ENCODE measurements at regions not wholly inside any gene's neighbourhood (a gene's known extent, or its start where the extent isn't known, plus 50 kb on each side); places are given as distances from the start of the nearest gene placed in this dataset.

DNA sequence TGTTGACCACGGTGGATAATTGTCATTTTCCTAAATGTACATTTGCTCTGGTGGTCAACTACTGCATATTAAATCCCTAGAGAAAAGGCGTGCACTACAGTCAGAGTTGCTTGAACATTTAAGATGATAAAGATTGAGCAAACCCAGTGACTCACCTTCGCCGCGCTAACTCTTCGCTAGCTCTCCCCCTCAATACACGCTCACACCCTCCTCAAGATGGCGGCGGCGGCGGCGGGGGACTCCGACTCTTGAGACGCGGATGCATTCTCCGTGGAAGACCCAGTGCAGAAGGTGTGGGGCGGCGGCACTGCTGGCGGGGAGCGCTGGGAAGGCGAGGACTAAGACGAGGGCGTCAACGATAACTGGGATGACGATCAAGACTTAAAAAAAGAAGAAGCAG is 79.8 kb upstream of the PFN2 start:
- H3K9me3 ChIP-seq (replicated peaks; ENCODE audit: control insufficient read depth, insufficient read depth, low read length), result no peaks in the 10 kb centered on the region
- ChIA-PET CTCF (no interaction called here), SMC1A (ENCODE audit: uncharacterized antibody, unreplicated experiment) (no interaction called here), POLR2A (no interaction called here), RAD21 (ENCODE audit: unreplicated experiment) (no interaction called here)
- no peak overlapping the region for H3K9ac ChIP-seq (ENCODE audit: control insufficient read depth, insufficient read depth, low read length)
- no peak overlapping the region for H2AFZ ChIP-seq (ENCODE audit: control insufficient read depth, low read depth, low read length)
- peaks cover 0 to 3% of the 10 kb centered on the region in 2 experiments; a peak in 2 of 4 replicates for H3K27me3 ChIP-seq (replicated peaks in 1 of 2; ENCODE audit: control insufficient read depth in 2 of 2, insufficient read depth in 2 of 2, low read length in 1 of 2)
- WGBS (ENCODE audit: insufficient coverage, insufficient replicate concordance, low lambda C conversion rate, missing lambda C conversion rate), result 89% methylated on average over 25 of the region's 25 CpGs
- H3K79me2 ChIP-seq (ENCODE audit: control insufficient read depth, insufficient read depth, low read length), result no peaks in the 10 kb centered on the region
- H3K36me3 ChIP-seq (ENCODE audit: control insufficient read depth in 2 of 2, insufficient read depth in 2 of 2, low read length in 1 of 2), result no peaks in the 10 kb centered on the region
- in situ Hi-C loops (cut with MboI) (no loop called here), intact Hi-C loops (cut with micrococcal nuclease; ENCODE audit: unreplicated experiment) (no loop called here)
- FAIRE-seq (no peak), DNase-seq (ENCODE audit: low read depth, low spot score) (no peak), ATAC-seq (no peak)
- H3K4me2 ChIP-seq (ENCODE audit: control insufficient read depth, insufficient read depth), result no peak overlapping the region
- BruUV-seq (replicated peaks), result no TSS peak
- no peaks in the 10 kb centered on the region for H3K4me1 ChIP-seq (ENCODE audit: control insufficient read depth, insufficient read depth, low read length)
- TF ChIP-seq RAD21 (IDR thresholded peaks at IDR 0.05; ENCODE audit: insufficient read depth, low read depth, low read length), result no peak
- no peak for TF ChIP-seq ZNF207 (IDR thresholded peaks at IDR 0.05; ENCODE audit: borderline replicate concordance)
- no peak for TF ChIP-seq RUNX3 (IDR thresholded peaks at IDR 0.05; ENCODE audit: low read length)
- TF ChIP-seq CREM (IDR thresholded peaks at IDR 0.05; ENCODE audit: low read depth), result no peak
- no peak for TF ChIP-seq NRF1 (conservative IDR thresholded peaks at IDR 0.05; ENCODE audit: low read depth, low read length)
- no peak for TF ChIP-seq RFX5 (IDR thresholded peaks at IDR 0.05; ENCODE audit: low read depth, low read length)
- no peak for TF ChIP-seq POLR2AphosphoS2 (IDR thresholded peaks at IDR 0.05; ENCODE audit: low read depth, low read length)
- no peak for TF ChIP-seq RBBP5 (conservative IDR thresholded peaks at IDR 0.05)
- TF ChIP-seq, protein P1, sequence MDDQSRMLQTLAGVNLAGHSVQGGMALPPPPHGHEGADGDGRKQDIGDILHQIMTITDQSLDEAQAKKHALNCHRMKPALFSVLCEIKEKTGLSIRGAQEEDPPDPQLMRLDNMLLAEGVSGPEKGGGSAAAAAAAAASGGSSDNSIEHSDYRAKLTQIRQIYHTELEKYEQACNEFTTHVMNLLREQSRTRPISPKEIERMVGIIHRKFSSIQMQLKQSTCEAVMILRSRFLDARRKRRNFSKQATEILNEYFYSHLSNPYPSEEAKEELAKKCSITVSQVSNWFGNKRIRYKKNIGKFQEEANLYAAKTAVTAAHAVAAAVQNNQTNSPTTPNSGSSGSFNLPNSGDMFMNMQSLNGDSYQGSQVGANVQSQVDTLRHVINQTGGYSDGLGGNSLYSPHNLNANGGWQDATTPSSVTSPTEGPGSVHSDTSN (IDR thresholded peaks at IDR 0.05; ENCODE audit: insufficient replicate concordance, low read depth, low read length), result no peak
- TF ChIP-seq NFYA (IDR thresholded peaks at IDR 0.05; ENCODE audit: borderline replicate concordance, low read depth, low read length), result no peak
- TF ChIP-seq ZSCAN29 (IDR thresholded peaks at IDR 0.05), result no peak
- TF ChIP-seq, protein P2, sequence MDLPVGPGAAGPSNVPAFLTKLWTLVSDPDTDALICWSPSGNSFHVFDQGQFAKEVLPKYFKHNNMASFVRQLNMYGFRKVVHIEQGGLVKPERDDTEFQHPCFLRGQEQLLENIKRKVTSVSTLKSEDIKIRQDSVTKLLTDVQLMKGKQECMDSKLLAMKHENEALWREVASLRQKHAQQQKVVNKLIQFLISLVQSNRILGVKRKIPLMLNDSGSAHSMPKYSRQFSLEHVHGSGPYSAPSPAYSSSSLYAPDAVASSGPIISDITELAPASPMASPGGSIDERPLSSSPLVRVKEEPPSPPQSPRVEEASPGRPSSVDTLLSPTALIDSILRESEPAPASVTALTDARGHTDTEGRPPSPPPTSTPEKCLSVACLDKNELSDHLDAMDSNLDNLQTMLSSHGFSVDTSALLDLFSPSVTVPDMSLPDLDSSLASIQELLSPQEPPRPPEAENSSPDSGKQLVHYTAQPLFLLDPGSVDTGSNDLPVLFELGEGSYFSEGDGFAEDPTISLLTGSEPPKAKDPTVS (IDR thresholded peaks at IDR 0.05; ENCODE audit: low read depth, low read length), result no peak
- TF ChIP-seq RCOR1 (conservative IDR thresholded peaks at IDR 0.05; ENCODE audit: low read depth, low read length), result no peak
- TF ChIP-seq EP300 (IDR thresholded peaks at IDR 0.05; ENCODE audit: borderline replicate concordance in 1 of 2, control insufficient read depth in 1 of 2, low read depth in 2 of 2, low read length in 2 of 2), result no peak
- no peak for TF ChIP-seq BCL11A (IDR thresholded peaks at IDR 0.05; ENCODE audit: low read depth, low read length)
- TF ChIP-seq, protein P3, sequence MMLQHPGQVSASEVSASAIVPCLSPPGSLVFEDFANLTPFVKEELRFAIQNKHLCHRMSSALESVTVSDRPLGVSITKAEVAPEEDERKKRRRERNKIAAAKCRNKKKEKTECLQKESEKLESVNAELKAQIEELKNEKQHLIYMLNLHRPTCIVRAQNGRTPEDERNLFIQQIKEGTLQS (IDR thresholded peaks at IDR 0.05; ENCODE audit: borderline replicate concordance, extremely low read depth, low read depth, low read length), result no peak
- no peak for TF ChIP-seq MXI1 (IDR thresholded peaks at IDR 0.05; ENCODE audit: low read depth, low read length)
- TF ChIP-seq, protein P4, sequence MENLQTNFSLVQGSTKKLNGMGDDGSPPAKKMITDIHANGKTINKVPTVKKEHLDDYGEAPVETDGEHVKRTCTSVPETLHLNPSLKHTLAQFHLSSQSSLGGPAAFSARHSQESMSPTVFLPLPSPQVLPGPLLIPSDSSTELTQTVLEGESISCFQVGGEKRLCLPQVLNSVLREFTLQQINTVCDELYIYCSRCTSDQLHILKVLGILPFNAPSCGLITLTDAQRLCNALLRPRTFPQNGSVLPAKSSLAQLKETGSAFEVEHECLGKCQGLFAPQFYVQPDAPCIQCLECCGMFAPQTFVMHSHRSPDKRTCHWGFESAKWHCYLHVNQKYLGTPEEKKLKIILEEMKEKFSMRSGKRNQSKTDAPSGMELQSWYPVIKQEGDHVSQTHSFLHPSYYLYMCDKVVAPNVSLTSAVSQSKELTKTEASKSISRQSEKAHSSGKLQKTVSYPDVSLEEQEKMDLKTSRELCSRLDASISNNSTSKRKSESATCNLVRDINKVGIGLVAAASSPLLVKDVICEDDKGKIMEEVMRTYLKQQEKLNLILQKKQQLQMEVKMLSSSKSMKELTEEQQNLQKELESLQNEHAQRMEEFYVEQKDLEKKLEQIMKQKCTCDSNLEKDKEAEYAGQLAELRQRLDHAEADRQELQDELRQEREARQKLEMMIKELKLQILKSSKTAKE (IDR thresholded peaks at IDR 0.05; ENCODE audit: low read depth, poor library complexity, severe bottlenecking), result no peak
- TF ChIP-seq, protein P5, sequence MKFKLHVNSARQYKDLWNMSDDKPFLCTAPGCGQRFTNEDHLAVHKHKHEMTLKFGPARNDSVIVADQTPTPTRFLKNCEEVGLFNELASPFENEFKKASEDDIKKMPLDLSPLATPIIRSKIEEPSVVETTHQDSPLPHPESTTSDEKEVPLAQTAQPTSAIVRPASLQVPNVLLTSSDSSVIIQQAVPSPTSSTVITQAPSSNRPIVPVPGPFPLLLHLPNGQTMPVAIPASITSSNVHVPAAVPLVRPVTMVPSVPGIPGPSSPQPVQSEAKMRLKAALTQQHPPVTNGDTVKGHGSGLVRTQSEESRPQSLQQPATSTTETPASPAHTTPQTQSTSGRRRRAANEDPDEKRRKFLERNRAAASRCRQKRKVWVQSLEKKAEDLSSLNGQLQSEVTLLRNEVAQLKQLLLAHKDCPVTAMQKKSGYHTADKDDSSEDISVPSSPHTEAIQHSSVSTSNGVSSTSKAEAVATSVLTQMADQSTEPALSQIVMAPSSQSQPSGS (IDR thresholded peaks at IDR 0.05; ENCODE audit: low read length), result no peak
- no peak overlapping the region for H3K4me3 ChIP-seq
- H3K27ac ChIP-seq (ENCODE audit: control insufficient read depth, insufficient read depth), result no peak overlapping the region
- no peaks in the 10 kb centered on the region for H4K20me1 ChIP-seq (ENCODE audit: control insufficient read depth, insufficient read depth)
